Cerebellar cortex (tissue), 1 donor: ENCODE measurements at regions not wholly inside any gene's neighbourhood (a gene's known extent, or its start where the extent isn't known, plus 50 kb on each side); places are given as distances from the start of the nearest gene placed in this dataset.
"Not testable (repeated sequence)": the region's sequence is repeated elsewhere in the genome, so short reads cannot be mapped to it uniquely, and the experiment has no call there.

Experiments
- DNase-seq: peaks from one replicate; pipeline ENCODE4 v3.0.0-alpha.2; 2015; ENCODE audit warnings: low spot score

DNA sequence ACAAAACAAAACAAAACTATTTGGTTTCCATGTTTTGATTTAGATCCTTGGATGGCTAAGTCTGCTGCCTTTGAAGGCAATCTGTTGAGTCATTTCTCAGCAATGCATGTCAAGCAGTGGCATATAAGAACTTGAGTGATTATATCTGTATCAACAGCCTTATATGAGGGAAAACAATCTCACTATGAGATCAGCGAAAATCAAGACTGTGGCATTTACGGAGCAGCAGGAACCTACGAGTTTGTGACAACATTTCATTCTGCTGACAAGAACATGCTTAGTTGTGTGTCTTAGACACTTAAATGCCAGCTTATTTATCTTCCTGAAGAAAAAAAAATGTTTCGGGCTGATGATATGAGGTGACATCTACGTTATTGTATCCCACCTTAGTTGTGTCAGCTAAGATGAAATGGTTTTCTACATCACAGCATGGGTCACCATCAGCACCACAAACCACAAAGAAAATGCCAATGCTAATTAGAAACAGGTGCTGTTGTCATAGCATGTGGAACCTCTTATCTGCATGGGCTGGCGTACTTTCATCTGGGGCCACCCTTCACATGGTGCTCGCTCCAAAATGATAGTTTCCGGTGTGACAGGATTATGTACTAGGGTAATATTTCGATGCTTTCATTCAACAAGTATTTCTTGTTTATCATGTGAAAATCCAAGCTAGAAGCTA lies 1085.5 kb downstream of the SORCS1 start:
- DNase-seq: no peak

DNA sequence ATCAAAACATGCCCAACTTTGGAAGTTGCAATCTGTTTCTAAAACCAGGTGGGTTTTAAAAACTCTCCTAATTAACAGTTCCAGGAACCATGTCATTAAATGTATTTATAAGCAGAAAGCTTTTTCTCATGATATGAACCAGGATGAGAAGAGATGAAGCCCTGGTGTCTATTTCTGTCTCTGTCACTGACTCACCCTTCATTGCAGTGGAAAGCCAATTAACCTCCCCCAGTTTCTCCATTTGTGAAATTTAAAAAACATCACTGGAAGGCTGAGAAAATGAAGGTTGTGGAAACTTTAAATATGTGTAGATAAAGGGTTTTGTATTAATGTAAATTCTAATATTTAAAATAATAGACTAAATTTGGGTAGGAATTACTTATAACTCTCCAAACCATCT lies 1088.0 kb downstream of the SORCS1 start:
- no peak for DNase-seq

DNA sequence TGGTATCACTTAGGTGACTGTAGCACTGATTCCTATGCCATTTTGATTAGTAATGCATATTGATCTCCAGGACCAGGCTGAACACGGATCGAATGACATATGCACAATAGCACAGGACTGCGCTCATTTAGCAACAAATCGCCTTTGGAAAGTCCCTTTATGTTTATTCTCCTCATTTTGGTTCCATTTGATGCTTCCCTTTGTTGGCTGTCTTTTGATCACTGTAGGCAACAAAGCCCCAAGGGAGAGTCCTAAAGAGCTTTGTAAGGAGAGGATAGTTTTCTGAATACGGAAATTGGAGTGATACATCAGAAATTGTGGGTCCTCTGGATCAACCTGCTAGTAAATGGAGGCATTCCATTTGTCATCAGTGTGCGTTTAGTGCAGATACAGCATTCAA lies 1111.4 kb downstream of the SORCS1 start:
- DNase-seq: no peak

DNA sequence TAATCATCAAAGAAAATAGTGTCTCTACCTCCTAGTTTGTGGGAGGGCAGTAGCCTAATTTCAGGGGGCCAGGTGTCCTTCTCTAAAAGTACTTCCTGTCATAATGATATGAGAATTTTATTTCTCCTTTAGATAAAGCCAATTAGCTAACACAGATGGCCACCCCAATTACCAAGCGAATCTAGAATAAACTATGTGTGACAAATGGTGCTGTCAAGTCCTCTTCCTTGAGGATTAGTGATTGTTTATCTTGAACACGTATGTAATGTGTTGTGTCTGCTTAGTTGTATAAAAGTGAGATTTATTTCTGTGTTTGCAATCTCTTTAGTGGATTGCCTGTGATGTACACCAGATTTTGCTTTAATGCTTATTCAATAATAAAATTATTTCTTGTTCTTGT lies 1120.0 kb downstream of the SORCS1 start:
- no peak for DNase-seq

DNA sequence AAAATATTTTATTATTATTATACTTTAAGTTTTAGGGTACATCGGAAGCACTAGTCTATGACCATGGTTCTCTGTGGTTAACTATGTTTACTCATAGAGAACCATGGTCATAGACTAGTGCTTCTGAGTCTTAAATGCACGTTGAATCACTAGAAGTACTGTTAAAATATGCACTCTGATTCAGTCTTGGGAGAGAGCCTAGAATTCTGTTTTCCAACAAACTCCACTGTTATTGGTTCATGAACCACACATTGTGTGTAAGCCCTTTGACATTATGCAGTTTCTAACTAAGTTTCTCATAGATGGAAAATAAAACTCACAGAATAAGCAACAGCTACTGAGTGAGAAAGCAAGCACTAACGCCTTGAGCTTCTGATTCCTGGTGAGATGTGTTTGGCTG lies 1120.6 kb downstream of the SORCS1 start:
- no peak for DNase-seq

DNA sequence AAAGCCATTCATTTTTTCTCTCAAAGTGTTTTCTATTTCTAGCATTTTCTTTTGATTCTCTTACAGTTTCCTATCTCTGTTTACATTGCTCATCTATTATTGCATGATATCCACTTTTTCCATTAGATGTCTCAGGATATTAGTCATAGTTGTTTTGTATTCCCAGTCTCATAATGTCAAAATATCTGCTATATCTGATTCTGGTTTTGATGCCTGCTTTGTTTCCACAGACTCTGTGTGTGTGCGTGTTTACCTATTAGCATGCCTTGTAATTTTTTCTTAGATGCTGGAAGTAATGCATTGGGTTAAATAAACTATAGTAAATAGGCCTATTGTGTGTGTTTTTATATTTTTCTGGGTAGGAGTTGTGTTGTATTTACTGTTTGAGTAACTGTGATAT lies 1126.3 kb downstream of the SORCS1 start:
- DNase-seq: no peak

DNA sequence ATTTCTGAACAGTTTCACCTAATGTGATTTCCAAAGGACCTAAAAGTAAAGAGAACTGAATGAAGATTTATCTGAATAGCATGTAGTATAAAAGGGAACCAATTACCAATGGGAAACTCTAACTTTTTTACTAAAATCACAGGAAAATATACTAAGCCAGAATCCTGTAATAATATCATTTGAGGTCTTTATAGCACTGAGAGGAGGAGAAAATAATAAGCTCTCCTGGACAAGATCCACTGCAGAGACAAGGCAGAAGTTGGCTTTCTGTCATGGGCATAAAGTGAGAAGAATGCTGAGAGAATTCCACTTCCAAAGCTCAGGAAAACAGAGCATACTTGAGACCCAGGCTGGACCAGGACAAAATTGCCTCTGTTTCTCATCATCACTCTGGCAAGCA lies 1131.4 kb downstream of the SORCS1 start:
- no peak for DNase-seq

DNA sequence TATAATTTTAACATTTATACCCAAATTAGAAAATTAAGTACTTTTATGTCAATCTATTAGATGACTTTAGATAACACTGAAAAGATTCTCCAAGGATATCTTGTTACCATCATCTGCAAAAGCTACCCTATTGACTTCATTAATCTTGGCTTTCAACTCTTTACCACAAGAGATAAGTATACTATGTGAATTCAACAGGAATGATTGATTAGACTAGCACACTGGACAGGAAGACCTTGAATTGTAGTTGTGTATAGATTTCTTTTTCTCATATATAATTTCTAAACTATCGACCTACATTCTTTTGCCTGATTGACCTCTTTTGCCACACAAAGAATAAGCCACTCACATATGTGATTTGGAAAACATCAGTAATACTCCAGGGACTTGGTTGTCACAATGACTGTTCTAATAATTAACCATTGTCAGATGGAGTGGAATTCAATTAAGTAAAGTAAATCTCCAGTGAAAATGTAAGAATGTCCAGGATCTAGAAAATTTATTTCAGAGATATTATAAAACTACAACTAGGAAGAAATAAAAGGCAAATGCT lies 1132.0 kb downstream of the SORCS1 start:
- no peak for DNase-seq

DNA sequence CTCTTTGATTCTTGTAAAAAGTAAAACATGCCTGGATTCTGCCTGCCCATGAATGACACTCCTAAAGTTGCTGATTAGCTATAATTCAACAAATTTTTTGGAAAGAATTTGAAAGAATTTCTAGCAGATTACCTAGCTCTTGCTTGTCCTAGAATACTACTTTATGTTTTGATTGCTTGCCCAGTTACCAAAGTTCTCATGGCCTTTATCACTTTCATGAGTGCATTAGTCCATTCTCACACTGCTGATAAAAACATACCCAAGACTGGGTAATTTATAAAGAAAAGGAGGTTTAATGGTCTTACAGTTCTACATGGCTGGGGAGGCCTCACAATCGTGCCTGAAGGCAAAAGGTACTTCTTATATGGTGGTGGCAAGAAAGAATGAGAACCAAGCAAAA lies 1137.3 kb downstream of the SORCS1 start:
- DNase-seq: no peak

DNA sequence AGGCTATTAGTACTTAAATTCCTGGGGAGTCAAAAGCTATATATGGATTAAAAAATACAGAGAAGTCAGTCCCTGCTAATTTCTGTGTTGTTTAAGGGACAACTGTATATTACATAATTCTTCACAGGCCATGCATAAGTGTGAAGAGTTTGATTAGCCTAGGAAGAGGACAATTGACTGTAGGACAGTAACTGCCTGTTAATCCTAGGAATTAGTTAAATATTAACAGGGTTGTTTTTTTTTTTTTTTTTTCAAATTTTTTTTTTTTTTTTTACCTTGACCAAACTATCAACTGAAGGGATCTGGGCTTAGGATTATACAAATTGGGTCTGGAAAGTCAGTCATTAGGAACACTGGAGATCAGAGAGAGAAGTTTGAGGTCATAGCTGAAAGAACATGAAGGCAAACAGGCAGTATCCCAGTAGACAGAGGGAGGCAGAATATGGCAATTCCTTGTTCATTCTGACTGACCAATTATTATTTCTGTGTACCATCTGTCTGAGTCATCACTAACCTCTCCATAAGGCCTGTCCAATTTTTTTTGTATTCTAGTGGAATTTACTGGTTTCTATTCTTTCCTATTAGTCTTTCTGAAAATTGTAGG lies 1139.2 kb downstream of the SORCS1 start:
- DNase-seq: no peak

DNA sequence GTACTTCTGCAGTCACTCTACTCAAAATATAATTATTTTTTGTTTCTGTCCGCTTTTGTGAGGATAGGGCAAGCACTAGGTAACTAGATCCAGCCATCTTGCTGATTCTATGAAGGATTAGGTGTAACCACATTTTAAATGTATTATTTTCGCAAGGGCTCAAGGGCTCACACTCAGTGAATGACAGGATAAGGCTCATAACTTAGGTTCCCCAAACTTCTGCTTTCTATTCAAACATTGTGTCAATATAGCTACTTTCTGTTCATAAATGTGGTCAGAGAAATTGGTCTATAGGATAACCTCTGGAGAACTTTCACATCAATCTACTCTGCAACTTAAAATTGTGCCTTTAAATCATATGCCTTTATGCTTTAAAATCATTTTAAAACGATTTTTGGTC lies 1141.2 kb downstream of the SORCS1 start:
- no peak for DNase-seq

DNA sequence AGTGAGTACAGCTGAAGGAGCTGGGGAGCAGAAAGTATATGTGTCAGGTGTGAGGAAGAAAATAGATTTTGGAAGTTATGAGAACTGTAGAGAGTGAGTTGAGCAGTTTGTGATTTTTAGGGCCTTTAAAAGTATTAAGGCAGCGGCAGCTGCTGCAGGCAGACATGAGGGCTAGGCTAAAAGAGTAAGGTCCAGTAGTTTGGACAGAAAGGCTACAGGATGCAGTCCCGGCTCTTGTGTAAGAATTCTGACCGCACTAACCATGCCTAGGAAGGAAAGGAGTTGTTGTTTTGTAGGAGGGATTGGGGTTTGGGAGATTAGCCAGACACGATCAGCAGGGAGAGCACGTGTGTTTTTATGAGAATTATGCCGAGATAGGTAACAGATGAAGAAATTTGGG lies 1144.9 kb downstream of the SORCS1 start:
- not testable (repeated sequence) for DNase-seq

DNA sequence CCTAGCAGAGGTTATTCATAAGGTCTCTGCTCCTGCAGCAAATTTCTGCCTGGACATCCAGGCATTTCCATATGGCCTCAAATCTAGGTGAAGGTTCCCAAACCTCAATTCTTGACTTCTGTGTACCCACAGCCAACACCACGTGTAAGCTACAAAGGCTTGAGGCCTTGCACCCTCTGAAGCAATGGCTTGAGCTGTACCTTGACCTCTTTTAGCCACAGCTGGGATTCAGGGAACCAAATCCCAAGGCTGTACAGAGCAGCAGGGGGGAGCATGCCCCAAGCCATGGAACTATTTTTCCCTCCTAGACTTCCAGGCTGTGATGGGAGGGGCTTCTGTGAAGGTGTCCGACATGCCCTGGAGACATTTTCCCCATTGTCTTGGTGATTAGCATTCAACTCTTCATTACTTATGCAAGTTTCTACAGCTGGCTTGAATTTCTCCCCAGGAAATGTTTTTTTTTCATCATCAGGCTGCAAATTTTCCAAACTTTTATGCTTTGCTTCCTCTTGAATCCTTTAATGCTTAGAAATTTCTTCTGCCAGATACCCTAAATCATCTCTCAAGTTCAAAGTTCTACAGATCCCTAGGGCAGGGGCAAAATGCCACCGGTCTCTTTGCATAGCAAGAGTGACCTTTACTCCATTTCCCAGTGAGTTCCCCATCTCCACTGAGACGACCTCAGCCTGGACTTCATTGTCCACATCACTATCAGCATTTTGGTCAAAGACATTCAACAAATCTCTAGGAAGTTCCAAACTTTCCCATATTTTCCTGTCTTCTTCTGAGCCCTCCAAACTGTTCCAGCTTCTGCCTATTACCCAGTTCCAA lies 1148.9 kb downstream of the SORCS1 start:
- not testable (repeated sequence) for DNase-seq

DNA sequence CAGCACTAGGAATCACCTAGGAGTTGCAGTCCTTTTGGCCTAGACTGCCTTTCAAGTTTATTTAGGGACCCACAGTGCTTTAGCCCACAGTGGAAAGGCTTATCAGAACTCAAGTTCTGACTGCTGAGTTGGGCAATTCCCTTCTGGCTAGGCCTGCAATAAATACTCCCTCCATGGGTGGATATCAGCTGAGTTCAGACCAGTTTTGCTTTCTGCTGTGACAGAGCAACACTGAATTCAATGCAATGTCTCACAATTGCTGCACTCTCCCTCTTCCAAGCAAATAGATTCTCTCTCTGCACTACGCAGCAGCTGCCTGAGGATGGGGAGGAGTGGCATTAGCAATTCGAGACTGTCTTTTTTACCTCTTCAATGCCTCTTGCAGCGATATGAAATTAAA lies 1153.3 kb downstream of the SORCS1 start:
- no peak for DNase-seq

DNA sequence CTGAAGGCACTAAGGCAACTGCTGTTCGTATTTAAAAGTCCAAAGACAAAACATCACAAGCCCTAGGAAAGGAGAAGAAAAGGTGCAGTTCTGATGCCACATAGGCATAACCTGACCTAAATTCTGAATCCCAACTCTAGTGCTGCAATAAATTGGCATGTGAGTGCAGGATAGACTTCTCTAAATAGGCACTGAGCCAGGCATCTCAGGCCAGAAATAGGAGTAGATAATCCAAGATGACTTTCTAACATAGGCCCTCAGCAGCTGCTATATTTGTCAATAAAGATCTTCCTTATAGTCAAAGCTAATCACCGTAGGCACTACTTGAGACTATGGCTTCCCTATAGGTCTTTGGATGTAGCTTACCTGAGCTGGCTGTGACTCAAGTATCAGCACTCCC lies 1163.8 kb downstream of the SORCS1 start:
- DNase-seq: no peak

DNA sequence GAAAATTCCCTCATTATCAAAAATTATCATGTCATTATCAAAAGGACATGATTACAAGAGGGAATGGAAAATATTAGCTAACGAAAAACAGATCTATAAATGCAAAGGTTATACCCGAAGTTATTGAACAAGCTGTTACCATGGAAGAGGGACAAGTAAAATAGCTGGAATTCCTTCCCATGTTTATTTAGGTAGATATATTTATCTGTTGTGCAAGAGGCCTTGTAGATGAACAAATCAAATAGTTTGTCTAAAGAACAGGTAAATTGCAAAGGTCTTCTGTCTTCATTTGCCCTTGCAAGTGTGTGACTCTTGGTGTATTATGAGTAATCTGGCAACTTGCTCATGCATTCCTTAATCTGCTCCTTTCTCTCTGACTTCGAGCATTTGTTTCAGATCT lies 1170.9 kb downstream of the SORCS1 start:
- DNase-seq: no peak

DNA sequence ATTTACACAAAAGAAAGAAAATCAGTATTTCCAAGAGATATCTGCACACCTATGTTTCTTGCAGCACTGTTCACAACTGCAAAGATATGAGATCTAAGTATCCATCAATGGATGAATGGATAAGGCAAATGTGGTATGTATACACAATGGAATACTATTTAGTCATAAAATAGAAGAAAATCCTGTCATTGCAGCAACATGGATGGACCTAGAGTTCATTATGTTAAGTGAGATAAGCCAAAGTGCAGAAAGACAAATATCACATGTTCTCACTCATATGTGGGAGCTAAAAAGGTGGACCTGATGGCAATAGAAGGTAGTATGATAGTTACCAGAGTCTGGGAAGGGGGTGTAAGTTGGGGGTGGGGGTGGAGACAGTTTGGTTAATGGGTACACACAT lies 1171.6 kb downstream of the SORCS1 start:
- no peak for DNase-seq

DNA sequence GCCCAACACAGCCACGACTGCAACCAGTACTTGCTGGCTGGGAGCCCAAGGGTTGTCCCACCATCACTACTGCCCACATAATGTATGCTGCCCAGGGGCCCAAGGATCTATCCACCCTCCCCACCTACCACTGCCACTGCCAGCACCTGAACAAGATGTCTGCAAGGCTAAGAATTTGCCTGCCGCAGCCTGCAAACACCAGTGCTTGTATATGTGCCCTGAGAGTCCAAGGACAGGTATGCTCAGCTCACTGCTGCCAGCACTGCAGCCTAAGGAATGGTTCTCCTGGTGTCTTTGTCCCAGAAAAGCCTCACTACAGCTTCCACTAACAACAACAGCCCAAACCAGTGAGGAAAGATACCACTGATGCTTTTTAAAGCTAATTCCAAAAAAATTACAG lies 1174.0 kb downstream of the SORCS1 start:
- no peak for DNase-seq

DNA sequence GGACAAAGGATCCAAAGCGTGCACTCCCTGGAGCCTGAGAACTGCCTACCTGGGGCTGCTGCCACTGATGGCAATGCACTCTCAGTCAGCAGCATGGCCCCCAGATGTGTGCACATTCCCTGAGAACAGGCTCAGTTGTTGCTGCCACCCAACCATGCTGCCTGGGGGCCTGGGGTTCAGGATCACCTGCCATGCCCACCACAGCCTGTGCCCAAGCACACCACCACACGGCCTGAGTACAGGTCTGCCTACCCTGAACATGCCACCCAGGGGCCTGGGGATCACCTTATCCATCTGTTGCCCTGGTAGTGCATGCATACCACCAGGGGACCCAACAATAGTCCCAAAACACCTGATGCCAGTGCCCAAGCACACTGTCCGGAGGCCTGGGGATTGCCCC lies 1174.5 kb downstream of the SORCS1 start:
- DNase-seq: no peak

DNA sequence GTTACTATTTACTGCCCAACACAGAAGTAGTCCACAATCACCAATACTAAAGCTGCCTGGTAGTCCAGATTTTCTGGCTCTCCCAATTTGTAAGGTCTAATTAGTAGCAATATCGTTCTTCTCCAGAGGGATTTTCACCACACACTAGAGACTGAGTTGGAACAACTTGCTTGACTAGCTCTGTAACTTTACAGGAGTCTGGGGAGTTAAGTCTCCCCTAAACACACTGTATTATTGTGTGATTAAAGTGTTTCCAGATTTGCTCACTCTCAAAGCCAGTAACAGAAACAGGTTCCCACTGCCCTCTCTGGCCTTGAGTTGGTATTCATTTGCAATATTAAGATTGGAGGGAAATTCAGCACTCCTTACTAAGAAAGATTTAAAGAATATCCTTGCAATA lies 1175.7 kb downstream of the SORCS1 start:
- no peak for DNase-seq

DNA sequence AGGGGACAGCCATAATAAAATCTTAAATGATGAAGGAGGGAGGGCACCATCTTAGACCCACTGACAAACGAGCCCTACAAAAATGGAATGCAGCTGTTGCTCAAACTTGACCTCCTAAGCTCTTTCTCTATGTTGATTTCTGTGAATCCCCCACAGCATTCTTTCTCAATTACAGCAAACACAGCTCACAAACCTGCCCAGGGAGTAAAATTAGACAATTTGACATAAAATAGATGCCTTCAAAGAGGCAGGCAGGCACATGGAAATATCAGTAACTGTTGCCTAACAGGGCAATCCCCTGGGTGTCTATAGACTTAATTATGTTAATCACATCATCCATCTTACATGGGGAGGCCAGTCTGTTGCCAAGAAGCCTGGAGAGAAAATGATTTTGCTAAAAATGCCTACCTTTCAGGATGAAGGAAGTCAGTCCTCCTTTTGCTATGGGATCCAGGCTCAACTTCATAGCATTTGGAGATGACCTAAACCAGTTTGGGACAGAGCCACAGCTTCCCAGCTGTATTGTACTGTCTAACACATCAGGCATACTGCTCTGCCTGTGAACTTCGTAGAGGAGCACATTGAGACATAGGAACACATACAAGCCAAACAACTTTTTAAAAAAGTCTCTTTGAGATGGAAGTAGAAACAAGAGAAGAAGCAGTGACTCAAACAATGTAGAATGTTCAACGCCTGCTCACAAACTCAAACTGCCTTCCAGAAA lies 1177.4 kb downstream of the SORCS1 start:
- DNase-seq: no peak

DNA sequence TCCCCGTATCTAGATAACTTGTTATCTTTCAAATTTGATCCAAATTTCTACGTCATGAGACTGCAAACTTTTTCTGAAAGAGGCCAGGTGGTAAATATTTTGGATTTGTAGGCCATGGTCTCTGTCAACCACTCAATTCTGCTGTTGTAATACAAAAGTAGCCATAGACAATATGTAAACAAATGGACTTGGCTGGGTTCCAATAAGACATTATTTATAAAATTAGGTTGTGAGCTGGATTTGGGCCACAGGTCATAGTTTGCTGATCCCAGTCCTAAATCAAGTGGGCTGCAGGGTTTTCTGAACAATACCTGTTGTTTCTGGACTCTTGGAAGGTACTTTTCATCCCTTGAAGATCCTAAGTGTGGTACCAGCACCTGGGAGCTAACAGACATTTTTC lies 1178.0 kb downstream of the SORCS1 start:
- no peak for DNase-seq
